ENCODE measurements at regions not wholly inside any gene's neighbourhood (a gene's known extent, or its start where the extent isn't known, plus 50 kb on each side); places are given as distances from the start of the nearest gene placed in this dataset.

- H2AFZ ChIP-seq (ENCODE audit: low read length) = no peak overlapping the region
- no peaks in the 10 kb centered on the region for H3K27me3 ChIP-seq (ENCODE audit: insufficient read depth, low read length)
- H3K4me2 ChIP-seq (ENCODE audit: insufficient read depth, low read length) = no peak overlapping the region
- no peaks in the 10 kb centered on the region for H4K20me1 ChIP-seq (ENCODE audit: insufficient read depth, low read length)
- no peak overlapping the region for H3K27ac ChIP-seq (ENCODE audit: low read depth, low read length)
- no peak overlapping the region for H3K4me3 ChIP-seq (ENCODE audit: insufficient read depth, low read length)
- no peaks in the 10 kb centered on the region for H3K36me3 ChIP-seq (ENCODE audit: insufficient read depth, low read length)
- no peak for TF ChIP-seq CTCF (IDR thresholded peaks at IDR 0.05; ENCODE audit: extremely low read depth, low read depth, low read length)
- H3K4me1 ChIP-seq (ENCODE audit: insufficient read depth, low read length) = no peaks in the 10 kb centered on the region
- no peaks in the 10 kb centered on the region for H3K79me2 ChIP-seq (ENCODE audit: insufficient read depth, low read length)
- peaks cover 4% of the 10 kb centered on the region for H3K9me3 ChIP-seq (ENCODE audit: low read depth, low read length)
- peak; percentile 22 for DNase-seq (ENCODE audit: insufficient read length, low spot score, missing footprints)
These were observed 334.3 kb upstream of the OR4E1 start for GRCh38 chr14:22007784-22008412.

GRCh38 chr14:22007363-22007762 is 333.7 kb upstream of the OR4E1 start:
- Histone ChIP-seq H3K4me3 (ENCODE audit: insufficient read depth, low read length) (no peak overlapping the region), H2AFZ (ENCODE audit: low read length) (no peak overlapping the region), H3K4me1 (ENCODE audit: insufficient read depth, low read length) (no peaks in the 10 kb centered on the region), H3K9me3 (ENCODE audit: low read depth, low read length) (peaks cover 4% of the 10 kb centered on the region), H3K4me2 (ENCODE audit: insufficient read depth, low read length) (no peak overlapping the region), H3K36me3 (ENCODE audit: insufficient read depth, low read length) (no peaks in the 10 kb centered on the region), H3K27me3 (ENCODE audit: insufficient read depth, low read length) (no peaks in the 10 kb centered on the region), H4K20me1 (ENCODE audit: insufficient read depth, low read length) (no peaks in the 10 kb centered on the region), H3K79me2 (ENCODE audit: insufficient read depth, low read length) (no peaks in the 10 kb centered on the region), H3K27ac (ENCODE audit: low read depth, low read length) (no peak overlapping the region)
- no peak for DNase-seq (ENCODE audit: insufficient read length, low spot score, missing footprints)
- TF ChIP-seq CTCF (IDR thresholded peaks at IDR 0.05; ENCODE audit: extremely low read depth, low read depth, low read length) = no peak

- no peaks in the 10 kb centered on the region for H4K20me1 ChIP-seq (ENCODE audit: insufficient read depth, low read length)
- no peak overlapping the region for H3K4me2 ChIP-seq (ENCODE audit: insufficient read depth, low read length)
- no peak for DNase-seq (ENCODE audit: insufficient read length, low spot score, missing footprints)
- no peak overlapping the region for H2AFZ ChIP-seq (ENCODE audit: low read length)
- H3K9me3 ChIP-seq (ENCODE audit: low read depth, low read length) = peaks cover 4% of the 10 kb centered on the region
- H3K4me3 ChIP-seq (ENCODE audit: insufficient read depth, low read length) = no peak overlapping the region
- no peak overlapping the region for H3K27ac ChIP-seq (ENCODE audit: low read depth, low read length)
- TF ChIP-seq CTCF (IDR thresholded peaks at IDR 0.05; ENCODE audit: extremely low read depth, low read depth, low read length) = no peak
- H3K4me1 ChIP-seq (ENCODE audit: insufficient read depth, low read length) = no peaks in the 10 kb centered on the region
- no peaks in the 10 kb centered on the region for H3K79me2 ChIP-seq (ENCODE audit: insufficient read depth, low read length)
- no peaks in the 10 kb centered on the region for H3K36me3 ChIP-seq (ENCODE audit: insufficient read depth, low read length)
- H3K27me3 ChIP-seq (ENCODE audit: insufficient read depth, low read length) = no peaks in the 10 kb centered on the region
These were observed 329.8 kb upstream of the OR4E1 start for GRCh38 chr14:22003461-22003860.

- H3K36me3 ChIP-seq (ENCODE audit: insufficient read depth, low read length) = no peaks in the 10 kb centered on the region
- H3K4me2 ChIP-seq (ENCODE audit: insufficient read depth, low read length) = no peak overlapping the region
- peaks cover 2% of the 10 kb centered on the region for H3K9me3 ChIP-seq (ENCODE audit: low read depth, low read length)
- no peaks in the 10 kb centered on the region for H4K20me1 ChIP-seq (ENCODE audit: insufficient read depth, low read length)
- no peak for TF ChIP-seq CTCF (IDR thresholded peaks at IDR 0.05; ENCODE audit: extremely low read depth, low read depth, low read length)
- H3K27me3 ChIP-seq (ENCODE audit: insufficient read depth, low read length) = no peaks in the 10 kb centered on the region
- H3K79me2 ChIP-seq (ENCODE audit: insufficient read depth, low read length) = no peaks in the 10 kb centered on the region
- no peak overlapping the region for H2AFZ ChIP-seq (ENCODE audit: low read length)
- H3K27ac ChIP-seq (ENCODE audit: low read depth, low read length) = no peak overlapping the region
- DNase-seq (ENCODE audit: insufficient read length, low spot score, missing footprints) = no peak
- H3K4me3 ChIP-seq (ENCODE audit: insufficient read depth, low read length) = no peak overlapping the region
- H3K4me1 ChIP-seq (ENCODE audit: insufficient read depth, low read length) = no peaks in the 10 kb centered on the region
These were observed 329.3 kb upstream of the OR4E1 start for GRCh38 chr14:22002860-22003284.

Measured in osteoblast (primary cell).